BLaER1 (cell line): ENCODE measurements at regions not wholly inside any gene's neighbourhood (a gene's known extent, or its start where the extent isn't known, plus 50 kb on each side); places are given as distances from the start of the nearest gene placed in this dataset.
"Not testable (repeated sequence)": the region's sequence is repeated elsewhere in the genome, so short reads cannot be mapped to it uniquely, and the experiment has no call there.

ENCODE experiments used
- H3K27ac ChIP-seq: shearing (Covaris generic); formaldehyde crosslinking; 2 replicates; pipeline ENCODE4 v1.8.1; 2022
- H3K27me3 ChIP-seq: shearing (Covaris generic); formaldehyde crosslinking; 2 replicates; pipeline ENCODE4 v1.8.1; 2022
- H3K36me3 ChIP-seq: shearing (Covaris generic); formaldehyde crosslinking; 2 replicates; pipeline ENCODE4 v1.8.1; 2022
- H3K4me1 ChIP-seq: shearing (Covaris generic); formaldehyde crosslinking; 2 replicates; pipeline ENCODE4 v1.8.1; 2022
- H3K4me2 ChIP-seq: shearing (Covaris generic); formaldehyde crosslinking; 2 replicates; pipeline ENCODE4 v1.8.1; 2022
- H3K4me3 ChIP-seq: shearing (Covaris generic); formaldehyde crosslinking; 2 replicates; pipeline ENCODE4 v1.8.1; 2022
- H3K9ac ChIP-seq: shearing (Covaris generic); formaldehyde crosslinking; 2 replicates; pipeline ENCODE4 v1.8.1; 2022
- H3K9me3 ChIP-seq: shearing (Covaris generic); formaldehyde crosslinking; 2 replicates; pipeline ENCODE4 v1.8.1; 2022
- H4K20me1 ChIP-seq: shearing (Covaris generic); formaldehyde crosslinking; 2 replicates; pipeline ENCODE4 v1.8.1; 2022
- Cebpa-rat ChIP-seq: shearing (Covaris generic); IDR thresholded peaks from 2 replicates; pipeline ENCODE4 v1.8.1; 2022

DNA sequence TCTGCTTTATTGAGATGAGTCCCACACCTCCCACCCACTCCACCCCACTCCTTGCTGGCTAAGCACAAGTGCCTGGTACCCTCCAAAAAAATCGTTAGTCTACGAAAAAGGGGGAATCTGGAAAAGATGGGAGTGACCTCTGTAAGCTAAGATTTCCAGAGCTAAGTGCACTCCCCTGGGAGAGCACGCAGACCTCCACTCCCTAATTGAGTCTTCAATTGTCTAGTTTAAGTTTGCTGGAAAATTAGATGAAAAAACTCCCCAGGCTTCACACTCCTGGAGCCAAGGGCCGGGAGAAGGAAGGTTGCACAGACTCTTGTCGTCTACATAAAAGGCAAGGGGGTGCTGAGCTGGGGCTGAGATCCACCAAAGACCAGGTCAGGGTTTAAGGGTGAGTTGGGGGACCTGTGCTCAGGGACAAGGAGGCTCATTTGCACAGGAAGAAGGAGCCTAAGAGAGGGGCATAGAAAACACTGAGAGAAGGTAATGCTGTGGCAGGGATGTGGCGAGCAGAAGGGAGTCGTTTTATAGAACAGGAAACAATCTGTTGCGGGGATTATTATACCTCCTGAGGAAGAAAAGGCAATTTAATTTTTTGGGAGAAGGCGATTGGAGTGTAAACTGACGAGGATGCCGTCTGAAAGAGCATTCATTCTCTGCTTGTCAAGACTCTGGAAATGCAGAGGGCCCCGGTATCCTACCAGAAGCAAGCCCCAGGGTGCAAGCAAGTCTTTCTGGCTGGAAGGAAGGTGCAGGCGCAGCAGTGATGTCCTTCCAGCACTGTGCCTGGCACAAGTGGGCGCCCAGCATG is 126.5 kb upstream of the DLG1 start:
- H3K9ac ChIP-seq: no peak overlapping the region
- H3K9me3 ChIP-seq: no peaks in the 10 kb centered on the region
- no peak overlapping the region for H3K4me2 ChIP-seq
- H3K27ac ChIP-seq: no peak overlapping the region
- H3K27me3 ChIP-seq: no peaks in the 10 kb centered on the region
- no peak overlapping the region for H3K4me3 ChIP-seq
- no peaks in the 10 kb centered on the region for H4K20me1 ChIP-seq
- no peaks in the 10 kb centered on the region for H3K36me3 ChIP-seq
- H3K4me1 ChIP-seq: peaks cover 29% of the 10 kb centered on the region
- no peak for TF ChIP-seq Cebpa-rat

DNA sequence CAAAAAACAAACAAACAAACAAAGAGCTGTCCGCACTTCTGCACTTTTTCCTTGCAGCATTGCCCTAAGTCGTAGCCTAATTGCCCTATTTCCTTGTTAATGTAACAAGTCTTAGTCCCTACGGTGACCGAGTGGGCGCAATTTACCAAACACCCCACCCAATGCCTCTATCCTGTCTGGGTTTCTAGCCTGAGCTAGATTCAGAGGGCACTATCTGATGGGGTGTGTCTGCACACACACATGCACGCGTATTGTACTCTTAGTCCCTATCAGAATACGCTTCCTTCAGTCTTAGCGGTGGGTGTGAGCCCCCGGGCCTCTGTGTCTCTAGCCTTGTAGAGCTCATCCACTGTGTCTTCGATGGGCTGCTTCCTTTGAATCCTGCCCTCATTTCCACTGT is 125.9 kb upstream of the DLG1 start:
- Histone ChIP-seq H3K9me3 (no peaks in the 10 kb centered on the region), H3K27ac (no peak overlapping the region), H3K36me3 (no peaks in the 10 kb centered on the region), H3K4me3 (no peak overlapping the region), H3K9ac (no peak overlapping the region), H4K20me1 (no peaks in the 10 kb centered on the region), H3K27me3 (no peaks in the 10 kb centered on the region), H3K4me2 (no peak overlapping the region), H3K4me1 (peaks cover 25% of the 10 kb centered on the region)
- no peak for TF ChIP-seq Cebpa-rat

DNA sequence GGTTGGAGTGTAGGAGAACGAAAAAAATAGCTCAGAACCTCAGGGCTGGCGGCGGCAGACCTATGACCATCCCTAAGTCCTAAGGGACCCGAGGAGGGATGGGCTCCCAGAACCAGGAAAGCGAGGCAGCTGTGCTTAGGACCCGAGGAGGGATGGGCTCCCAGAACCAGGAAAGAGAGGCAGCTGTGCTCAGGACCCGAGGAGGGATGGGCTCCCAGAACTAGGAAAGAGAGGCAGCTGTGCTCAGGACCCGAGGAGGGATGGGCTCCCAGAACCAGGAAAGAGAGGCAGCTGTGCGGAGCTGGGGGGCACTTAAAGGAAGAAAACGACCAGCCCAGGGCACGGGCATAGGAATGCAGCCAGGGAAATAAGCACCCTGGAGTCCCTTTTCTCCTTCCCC is 125.0 kb upstream of the DLG1 start:
- Histone ChIP-seq H3K27me3 (no peaks in the 10 kb centered on the region), H3K4me3 (no peak overlapping the region), H3K4me1 (peaks cover 16% of the 10 kb centered on the region), H3K36me3 (no peaks in the 10 kb centered on the region), H3K4me2 (no peak overlapping the region), H3K27ac (no peak overlapping the region), H3K9ac (no peak overlapping the region), H4K20me1 (no peaks in the 10 kb centered on the region), H3K9me3 (no peaks in the 10 kb centered on the region)
- no peak for TF ChIP-seq Cebpa-rat

DNA sequence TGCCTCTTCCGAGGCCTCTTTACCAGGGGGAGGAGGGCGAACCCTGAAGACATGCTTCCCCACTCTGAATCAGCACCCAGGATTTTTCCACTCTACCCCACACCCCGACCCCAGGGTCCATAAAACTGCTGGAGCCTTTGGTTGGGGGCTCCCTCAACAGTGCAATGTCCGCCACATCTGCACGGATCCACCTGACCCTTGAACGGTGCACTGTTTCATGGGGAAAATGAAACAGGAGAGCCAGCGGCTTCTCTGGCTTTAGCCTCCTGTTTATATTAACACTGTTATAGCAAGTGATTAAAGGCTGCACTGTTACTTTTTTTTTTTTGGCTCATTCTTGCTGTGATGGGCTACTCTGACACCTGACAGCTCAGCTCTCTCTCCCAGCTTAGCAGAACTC is 124.1 kb upstream of the DLG1 start:
- TF ChIP-seq Cebpa-rat: no peak
- H3K27ac ChIP-seq: no peak overlapping the region
- no peak overlapping the region for H3K9ac ChIP-seq
- H3K27me3 ChIP-seq: no peaks in the 10 kb centered on the region
- H3K4me1 ChIP-seq: peaks cover 8% of the 10 kb centered on the region
- H3K36me3 ChIP-seq: no peaks in the 10 kb centered on the region
- no peaks in the 10 kb centered on the region for H3K9me3 ChIP-seq
- no peak overlapping the region for H3K4me3 ChIP-seq
- no peaks in the 10 kb centered on the region for H4K20me1 ChIP-seq
- H3K4me2 ChIP-seq: no peak overlapping the region

DNA sequence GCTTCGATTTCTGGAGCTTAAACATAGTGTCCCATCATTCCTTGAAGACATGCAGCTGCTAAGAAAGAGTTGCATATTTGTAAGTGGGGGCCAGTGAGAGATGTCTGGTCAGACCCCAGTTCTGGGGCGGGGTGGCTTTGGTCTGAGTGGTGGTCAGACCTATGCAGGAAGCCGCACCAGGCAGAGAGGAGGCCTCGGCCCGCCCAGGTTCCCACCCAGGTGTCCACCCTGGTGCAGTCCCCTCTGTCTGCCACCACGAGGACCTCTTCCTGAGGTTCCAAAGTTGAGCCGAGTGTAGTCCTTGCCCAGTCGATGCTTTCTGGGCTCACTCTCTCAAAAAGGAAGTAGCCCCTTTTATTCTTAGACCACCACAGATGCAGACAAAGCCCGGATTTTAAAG is 122.6 kb upstream of the DLG1 start:
- Histone ChIP-seq H3K4me3 (no peak overlapping the region), H3K9me3 (no peaks in the 10 kb centered on the region), H4K20me1 (no peaks in the 10 kb centered on the region), H3K4me2 (no peak overlapping the region), H3K36me3 (no peaks in the 10 kb centered on the region), H3K27ac (no peak overlapping the region), H3K9ac (no peak overlapping the region), H3K4me1 (no peaks in the 10 kb centered on the region), H3K27me3 (no peaks in the 10 kb centered on the region)
- no peak for TF ChIP-seq Cebpa-rat

DNA sequence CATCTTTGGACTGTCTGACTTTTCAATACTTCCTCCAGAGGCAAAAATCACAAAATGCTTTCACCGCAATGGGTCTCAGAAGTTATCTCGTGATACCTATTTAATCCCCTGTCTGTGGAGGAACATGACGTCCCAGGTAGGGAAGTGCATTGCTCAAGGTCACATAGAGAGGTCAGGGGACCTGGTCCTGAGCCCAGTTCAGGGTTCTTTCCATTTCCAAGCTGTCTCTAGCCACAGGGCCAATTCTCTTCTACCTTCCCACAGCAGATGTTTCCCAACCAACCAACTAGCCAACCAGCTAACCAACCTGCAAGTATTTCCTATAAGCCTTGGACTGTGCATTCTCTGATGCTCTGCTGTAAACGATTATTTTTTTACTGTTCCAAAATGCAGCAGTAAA is 122.2 kb upstream of the DLG1 start:
- Histone ChIP-seq H3K4me3 (no peak overlapping the region), H3K27me3 (no peaks in the 10 kb centered on the region)

DNA sequence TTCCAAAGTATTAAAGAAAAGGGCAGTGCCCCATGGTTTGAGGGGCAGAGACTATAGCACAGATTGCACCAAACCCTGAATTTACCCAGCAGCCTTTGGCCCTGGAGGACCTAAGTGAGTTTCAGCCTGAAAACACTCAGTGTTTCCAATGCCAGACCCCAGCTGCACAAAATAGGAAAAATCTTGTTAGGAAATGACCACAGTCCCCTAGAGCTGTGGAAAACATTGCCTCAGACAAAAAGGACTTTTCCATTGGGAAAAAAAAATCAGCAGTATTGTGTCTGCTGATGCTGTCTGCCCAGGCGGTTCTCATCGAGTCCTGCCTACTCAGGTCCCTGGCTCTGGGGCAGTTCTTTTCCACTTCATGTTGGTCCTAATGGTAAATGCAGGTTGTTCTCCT is 121.7 kb upstream of the DLG1 start:
- no peaks in the 10 kb centered on the region for H3K27me3 ChIP-seq
- H3K4me1 ChIP-seq: no peaks in the 10 kb centered on the region
- no peak overlapping the region for H3K4me2 ChIP-seq
- no peaks in the 10 kb centered on the region for H3K9me3 ChIP-seq
- no peak overlapping the region for H3K4me3 ChIP-seq
- no peaks in the 10 kb centered on the region for H4K20me1 ChIP-seq
- H3K9ac ChIP-seq: no peak overlapping the region
- TF ChIP-seq Cebpa-rat: no peak
- H3K27ac ChIP-seq: no peak overlapping the region
- no peaks in the 10 kb centered on the region for H3K36me3 ChIP-seq

More for the DNA sequence above, 122.2 kb upstream of the DLG1 start:
- Histone ChIP-seq H3K9me3 (no peaks in the 10 kb centered on the region), H3K4me2 (no peak overlapping the region), H4K20me1 (no peaks in the 10 kb centered on the region), H3K27ac (no peak overlapping the region), H3K4me1 (no peaks in the 10 kb centered on the region), H3K36me3 (no peaks in the 10 kb centered on the region), H3K9ac (no peak overlapping the region)
- TF ChIP-seq Cebpa-rat: no peak

DNA sequence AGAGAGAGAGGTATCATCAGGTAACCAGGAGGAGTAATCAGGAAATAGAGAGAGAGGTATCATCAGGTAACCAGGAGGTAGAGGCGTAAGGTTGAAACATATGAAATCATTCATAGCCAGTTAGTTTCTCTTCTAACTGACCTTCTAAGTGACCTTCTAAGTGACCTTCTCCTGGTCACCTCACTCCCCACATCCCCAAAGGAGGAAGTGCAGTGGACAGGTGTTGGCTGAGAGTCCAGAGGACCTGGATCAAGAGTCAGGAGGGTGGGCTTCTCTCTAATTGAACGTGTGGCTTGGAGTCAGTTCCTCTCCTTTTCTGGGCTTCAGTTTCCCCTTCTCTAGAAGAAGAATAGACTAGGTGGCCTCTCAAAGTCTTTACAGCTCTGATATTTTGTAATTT is 121.3 kb upstream of the DLG1 start:
- Histone ChIP-seq H3K9ac (no peak overlapping the region), H3K27me3 (no peaks in the 10 kb centered on the region), H3K4me2 (no peak overlapping the region), H3K36me3 (no peaks in the 10 kb centered on the region), H3K27ac (no peak overlapping the region), H3K4me1 (no peaks in the 10 kb centered on the region), H3K4me3 (no peak overlapping the region), H3K9me3 (no peaks in the 10 kb centered on the region), H4K20me1 (no peaks in the 10 kb centered on the region)
- no peak for TF ChIP-seq Cebpa-rat

DNA sequence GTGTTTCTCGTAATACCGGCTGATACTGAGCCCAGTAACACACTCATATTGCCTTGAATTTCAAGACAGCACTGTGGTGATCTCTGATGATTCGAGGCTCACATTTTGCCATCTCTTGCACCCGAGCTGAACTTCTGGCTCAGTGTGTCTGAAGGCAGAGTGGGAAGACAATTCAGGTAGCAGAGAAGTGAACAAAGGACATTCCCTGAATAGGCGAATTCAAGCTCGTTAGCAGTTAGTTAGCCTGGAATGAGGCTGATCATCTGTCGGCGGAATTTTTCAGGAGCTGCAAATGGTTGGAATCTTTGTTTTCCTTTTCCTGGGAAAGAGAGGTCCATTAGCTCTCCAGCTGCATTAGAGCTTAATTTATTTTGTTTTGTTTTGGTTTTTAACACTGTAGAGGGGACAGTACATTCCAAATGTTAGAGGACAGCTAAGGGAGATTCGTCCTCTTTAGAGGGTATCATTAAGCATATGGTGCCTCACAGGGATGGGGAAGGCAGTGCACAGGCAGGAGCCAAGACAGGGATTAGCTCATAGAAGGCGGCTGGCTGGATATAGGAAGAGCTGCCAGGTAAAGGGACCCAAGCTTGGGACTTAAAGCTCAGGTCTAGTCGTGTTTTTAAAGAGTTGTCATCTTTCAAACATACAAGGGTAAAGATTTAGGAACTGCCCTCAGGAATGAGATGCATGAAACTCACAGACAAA is 119.7 kb upstream of the DLG1 start:
- no peaks in the 10 kb centered on the region for H3K27me3 ChIP-seq
- no peaks in the 10 kb centered on the region for H3K4me1 ChIP-seq

DNA sequence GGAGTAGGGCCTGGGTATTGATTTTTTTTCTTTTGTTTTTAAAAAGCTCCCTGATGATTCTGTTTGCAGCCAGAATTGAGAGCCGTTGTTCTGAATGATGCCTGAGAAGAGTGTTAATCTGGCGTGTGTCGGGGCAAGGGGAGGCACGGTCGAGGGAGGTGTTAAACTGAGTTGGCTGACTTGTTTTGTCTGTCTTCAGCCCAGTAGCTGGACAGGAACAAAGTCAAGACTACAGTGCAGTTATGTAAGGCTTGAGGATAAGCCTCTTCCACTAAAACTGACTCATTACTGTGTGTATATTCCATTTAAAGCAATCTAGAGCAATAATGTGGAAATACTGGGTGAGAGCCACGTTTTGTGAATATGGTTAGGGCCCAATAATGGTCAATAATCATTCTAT is 119.0 kb upstream of the DLG1 start:
- H3K4me3 ChIP-seq: no peak overlapping the region
- H3K27ac ChIP-seq: no peak overlapping the region
- no peaks in the 10 kb centered on the region for H4K20me1 ChIP-seq
- no peak overlapping the region for H3K4me2 ChIP-seq
- no peaks in the 10 kb centered on the region for H3K9me3 ChIP-seq
- no peaks in the 10 kb centered on the region for H3K36me3 ChIP-seq
- no peaks in the 10 kb centered on the region for H3K4me1 ChIP-seq
- H3K27me3 ChIP-seq: no peaks in the 10 kb centered on the region
- no peak for TF ChIP-seq Cebpa-rat
- no peak overlapping the region for H3K9ac ChIP-seq

More for the DNA sequence above, 119.7 kb upstream of the DLG1 start:
- no peak overlapping the region for H3K27ac ChIP-seq
- H3K4me2 ChIP-seq: no peak overlapping the region
- H3K36me3 ChIP-seq: no peaks in the 10 kb centered on the region
- H3K9me3 ChIP-seq: no peaks in the 10 kb centered on the region
- TF ChIP-seq Cebpa-rat: no peak
- H3K9ac ChIP-seq: no peak overlapping the region
- H3K4me3 ChIP-seq: no peak overlapping the region
- H4K20me1 ChIP-seq: no peaks in the 10 kb centered on the region

DNA sequence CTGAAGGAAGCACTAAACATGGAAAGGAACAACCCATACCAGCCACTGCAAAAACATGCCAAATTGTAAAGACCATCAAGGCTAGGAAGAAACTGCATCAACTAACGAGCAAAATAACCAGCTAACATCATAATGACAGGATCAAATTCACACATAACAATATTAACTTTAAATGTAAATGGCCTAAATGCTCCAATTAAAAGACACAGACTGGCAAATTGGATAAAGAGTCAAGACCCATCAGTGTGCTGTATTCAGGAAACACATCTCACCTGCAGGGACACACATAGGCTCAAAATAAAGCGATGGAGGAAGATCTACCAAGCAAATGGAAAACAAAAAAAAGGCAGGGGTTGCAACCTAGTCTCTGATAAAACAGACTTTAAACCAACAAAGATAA is 113.5 kb upstream of the DLG1 start:
- not testable (repeated sequence) for H3K9ac ChIP-seq, H3K27me3 ChIP-seq, H4K20me1 ChIP-seq, H3K4me2 ChIP-seq, H3K36me3 ChIP-seq, H3K4me3 ChIP-seq, H3K27ac ChIP-seq
- Histone ChIP-seq H3K4me1 (peaks cover 10% of the 10 kb centered on the region), H3K9me3 (peaks cover 15% of the 10 kb centered on the region)

DNA sequence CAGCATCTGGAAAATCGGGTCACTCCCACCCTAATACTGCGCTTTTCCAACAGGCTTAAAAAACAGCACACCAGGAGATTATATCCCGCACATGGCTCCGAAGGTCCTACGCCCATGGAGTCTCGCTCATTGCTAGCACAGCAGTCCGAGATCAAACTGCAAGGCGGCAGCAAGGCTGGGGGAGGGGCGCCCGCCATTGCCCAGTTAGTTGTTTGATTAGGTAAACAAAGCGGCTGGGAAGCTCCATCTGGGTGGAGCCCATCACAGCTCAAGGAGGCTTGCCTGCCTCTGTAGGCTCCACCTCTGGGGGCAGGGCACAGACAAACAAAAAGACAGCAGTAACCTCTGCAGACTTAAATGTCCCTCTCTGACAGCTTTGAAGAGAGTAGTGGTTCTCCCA is 111.8 kb upstream of the DLG1 start:
- H3K36me3 ChIP-seq, H3K9ac ChIP-seq, H3K27ac ChIP-seq, H4K20me1 ChIP-seq, H3K4me2 ChIP-seq, H3K27me3 ChIP-seq, H3K4me3 ChIP-seq: not testable (repeated sequence)
- Histone ChIP-seq H3K4me1 (peaks cover 12% of the 10 kb centered on the region), H3K9me3 (peaks cover 15% of the 10 kb centered on the region)
